ENCODE measurements at regions not wholly inside any gene's neighbourhood (a gene's known extent, or its start where the extent isn't known, plus 50 kb on each side); places are given as distances from the start of the nearest gene placed in this dataset.

DNA sequence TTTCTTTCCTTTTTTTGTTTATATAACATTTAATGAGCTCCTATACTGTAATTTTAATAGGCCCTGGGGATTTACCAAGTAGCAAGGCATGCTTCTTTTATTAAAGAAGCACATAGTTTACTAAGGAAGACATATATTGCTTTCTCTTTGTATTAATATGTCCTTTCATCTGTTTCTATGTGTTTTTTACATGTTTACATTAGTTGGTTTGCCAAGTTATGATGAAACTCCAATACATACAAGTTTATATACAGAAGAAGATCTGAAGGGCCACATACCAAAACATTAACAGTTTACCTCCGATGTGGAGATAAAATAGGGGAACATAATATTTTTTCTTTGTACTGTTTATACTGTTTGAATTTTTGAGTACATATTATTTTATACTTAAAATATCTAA, 100.9 kb downstream of the LACC1 start:
- no peaks in the 10 kb centered on the region for H3K9me3 ChIP-seq (ENCODE audit: control insufficient read depth in 2 of 2, insufficient read depth in 1 of 2, low read depth in 1 of 2, low read length in 1 of 2)
- no peak for FAIRE-seq
- H3K27me3 ChIP-seq (ENCODE audit: control insufficient read depth in 3 of 3, insufficient read depth in 3 of 3, low read length in 3 of 3): no peaks in the 10 kb centered on the region
- peaks cover 0 to 2% (median 0%) of the 10 kb centered on the region in 3 donors for H3K4me1 ChIP-seq (ENCODE audit: control insufficient read depth in 3 of 3, insufficient read depth in 2 of 3, low read depth in 1 of 3, low read length in 2 of 3)
- no peak overlapping the region for H3K27ac ChIP-seq (ENCODE audit: low read depth in 1 of 3, low read length in 2 of 3)
- DNase-seq: no peak
- H3K36me3 ChIP-seq (ENCODE audit: control insufficient read depth in 3 of 3, insufficient read depth in 2 of 3, low read depth in 1 of 3, low read length in 3 of 3): no peaks in the 10 kb centered on the region
- WGBS, 3 donors: 72 to 88% (median 84%) methylated on average over 1 of the region's 1 CpG
- H3K4me3 ChIP-seq (ENCODE audit: low read depth in 1 of 3, low read length in 3 of 3): no peak overlapping the region

DNA sequence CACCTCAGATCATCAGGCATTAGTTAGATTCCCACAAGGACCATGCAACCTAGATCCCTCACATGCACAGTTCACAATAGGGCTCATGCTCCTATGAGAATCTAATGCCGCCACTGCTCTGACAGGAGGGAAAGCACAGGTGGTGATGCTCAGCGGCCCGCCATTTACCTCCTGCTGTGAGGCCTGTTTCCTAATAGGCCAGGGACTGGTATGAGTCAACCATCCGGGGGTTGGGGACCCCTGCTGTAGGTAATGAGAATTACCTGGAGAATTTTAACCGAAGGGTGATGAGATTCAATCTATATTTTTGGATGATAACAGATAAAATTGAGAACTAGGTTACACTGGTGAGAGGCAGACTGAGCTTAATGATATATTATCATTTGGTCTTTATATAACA, 101.4 kb downstream of the LACC1 start:
- Histone ChIP-seq H3K36me3 (ENCODE audit: control insufficient read depth in 3 of 3, insufficient read depth in 2 of 3, low read depth in 1 of 3, low read length in 3 of 3) (no peaks in the 10 kb centered on the region), H3K4me1 (ENCODE audit: control insufficient read depth in 3 of 3, insufficient read depth in 2 of 3, low read depth in 1 of 3, low read length in 2 of 3) (peaks cover 2 to 5% (median 5%) of the 10 kb centered on the region in 3 donors), H3K4me3 (ENCODE audit: low read depth in 1 of 3, low read length in 3 of 3) (no peak overlapping the region), H3K27ac (ENCODE audit: low read depth in 1 of 3, low read length in 2 of 3) (no peak overlapping the region), H3K27me3 (ENCODE audit: control insufficient read depth in 3 of 3, insufficient read depth in 3 of 3, low read length in 3 of 3) (no peaks in the 10 kb centered on the region), H3K9me3 (ENCODE audit: control insufficient read depth in 2 of 2, insufficient read depth in 1 of 2, low read depth in 1 of 2, low read length in 1 of 2) (no peaks in the 10 kb centered on the region)
- no peak for DNase-seq
- FAIRE-seq: no peak
- 89 to 95% (median 93%) methylated on average over 5 of the region's 5 CpGs for WGBS, 3 donors

GRCh38 chr13:43981512-43982301, 102.0 kb downstream of the LACC1 start:
- no peak for FAIRE-seq
- no peaks in the 10 kb centered on the region for H3K9me3 ChIP-seq (ENCODE audit: control insufficient read depth in 2 of 2, insufficient read depth in 1 of 2, low read depth in 1 of 2, low read length in 1 of 2)
- H3K4me1 ChIP-seq (ENCODE audit: control insufficient read depth in 3 of 3, insufficient read depth in 2 of 3, low read depth in 1 of 3, low read length in 2 of 3): peaks cover 2 to 11% (median 6%) of the 10 kb centered on the region in 3 donors
- no peaks in the 10 kb centered on the region for H3K36me3 ChIP-seq (ENCODE audit: control insufficient read depth in 3 of 3, insufficient read depth in 2 of 3, low read depth in 1 of 3, low read length in 3 of 3)
- H3K27me3 ChIP-seq (ENCODE audit: control insufficient read depth in 3 of 3, insufficient read depth in 3 of 3, low read length in 3 of 3): no peaks in the 10 kb centered on the region
- DNase-seq: peak in 1 of 2 donors; percentile 57
- no peak overlapping the region for H3K27ac ChIP-seq (ENCODE audit: low read depth in 1 of 3, low read length in 2 of 3)
- 62 to 77% (median 64%) methylated on average over 3 of the region's 3 CpGs for WGBS, 3 donors
- H3K4me3 ChIP-seq (ENCODE audit: low read depth in 1 of 3, low read length in 3 of 3): no peak overlapping the region

- FAIRE-seq (no peak), DNase-seq (no peak)
- 75 to 92% (median 81%) methylated on average over 7 of the region's 7 CpGs for WGBS, 3 donors
- H3K27ac ChIP-seq (ENCODE audit: low read depth in 1 of 3, low read length in 2 of 3): no peak overlapping the region
- H3K27me3 ChIP-seq (ENCODE audit: control insufficient read depth in 3 of 3, insufficient read depth in 3 of 3, low read length in 3 of 3): no peaks in the 10 kb centered on the region
- H3K9me3 ChIP-seq (ENCODE audit: control insufficient read depth in 2 of 2, insufficient read depth in 1 of 2, low read depth in 1 of 2, low read length in 1 of 2): no peaks in the 10 kb centered on the region
- no peaks in the 10 kb centered on the region for H3K36me3 ChIP-seq (ENCODE audit: control insufficient read depth in 3 of 3, insufficient read depth in 2 of 3, low read depth in 1 of 3, low read length in 3 of 3)
- peaks cover 2 to 13% (median 6%) of the 10 kb centered on the region in 3 donors for H3K4me1 ChIP-seq (ENCODE audit: control insufficient read depth in 3 of 3, insufficient read depth in 2 of 3, low read depth in 1 of 3, low read length in 2 of 3)
- H3K4me3 ChIP-seq (ENCODE audit: low read depth in 1 of 3, low read length in 3 of 3): no peak overlapping the region
Measured at GRCh38 chr13:43983373-43983772, 103.7 kb downstream of the LACC1 start.

DNA sequence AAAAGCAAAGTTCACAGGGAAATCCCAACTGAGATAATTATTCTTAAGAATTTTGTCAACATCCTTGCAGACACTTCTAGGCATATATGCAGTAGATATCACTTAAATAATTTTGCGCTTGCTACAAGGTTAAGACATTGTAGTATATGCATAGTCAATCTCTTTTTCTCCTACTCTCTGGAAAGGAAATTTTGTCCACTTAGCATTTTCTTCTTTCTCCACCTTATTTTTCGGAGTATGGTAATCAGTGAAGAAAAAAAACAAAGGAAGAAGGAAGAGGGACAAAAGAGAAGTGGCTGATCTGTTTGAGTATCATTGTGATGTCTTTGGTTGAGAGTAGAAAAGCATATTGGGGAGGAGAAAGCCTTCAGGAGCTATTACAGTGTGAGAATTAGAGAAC, 104.6 kb downstream of the LACC1 start:
- no peaks in the 10 kb centered on the region for H3K36me3 ChIP-seq (ENCODE audit: control insufficient read depth in 3 of 3, insufficient read depth in 2 of 3, low read depth in 1 of 3, low read length in 3 of 3)
- H3K27me3 ChIP-seq (ENCODE audit: control insufficient read depth in 3 of 3, insufficient read depth in 3 of 3, low read length in 3 of 3): no peaks in the 10 kb centered on the region
- WGBS, 3 donors: 89 to 95% (median 90%) methylated on average over 2 of the region's 2 CpGs
- H3K27ac ChIP-seq (ENCODE audit: low read depth in 1 of 3, low read length in 2 of 3): no peak overlapping the region
- DNase-seq (no peak), FAIRE-seq (no peak)
- no peaks in the 10 kb centered on the region for H3K9me3 ChIP-seq (ENCODE audit: control insufficient read depth in 2 of 2, insufficient read depth in 1 of 2, low read depth in 1 of 2, low read length in 1 of 2)
- peaks cover 2 to 13% (median 6%) of the 10 kb centered on the region in 3 donors for H3K4me1 ChIP-seq (ENCODE audit: control insufficient read depth in 3 of 3, insufficient read depth in 2 of 3, low read depth in 1 of 3, low read length in 2 of 3)
- no peak overlapping the region for H3K4me3 ChIP-seq (ENCODE audit: low read depth in 1 of 3, low read length in 3 of 3)

- WGBS, 3 donors: 58 to 70% (median 68%) methylated on average over 5 of the region's 5 CpGs
Measured at GRCh38 chr13:43985422-43986072, 105.8 kb downstream of the LACC1 start.

DNA sequence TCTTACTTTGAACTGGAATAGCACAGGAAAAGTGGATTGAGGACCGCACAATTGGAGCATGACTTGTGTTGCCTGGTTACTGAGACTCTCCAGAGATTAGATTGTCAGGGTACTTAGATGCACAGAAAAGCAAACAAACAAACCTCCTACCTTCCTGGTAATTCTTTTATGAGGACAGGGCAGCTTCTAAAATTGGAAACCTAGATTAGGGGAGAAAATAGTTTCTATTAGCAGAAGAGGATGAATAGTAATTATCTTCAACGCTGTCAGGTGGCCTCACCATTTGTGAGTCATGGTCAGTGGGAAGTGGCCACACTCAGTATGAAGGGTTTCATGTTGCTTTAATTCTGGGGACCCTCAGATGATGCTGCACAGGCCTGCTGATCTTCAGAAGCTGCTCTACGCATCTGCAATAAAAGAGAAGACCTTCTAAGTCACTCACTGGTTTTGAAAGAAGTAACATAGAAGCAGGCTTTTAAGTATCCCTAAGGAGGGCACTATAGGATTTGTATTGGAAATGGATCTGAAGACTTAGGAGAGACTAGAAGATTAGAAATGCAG, 106.8 kb downstream of the LACC1 start:
- Histone ChIP-seq H3K4me1 (ENCODE audit: control insufficient read depth in 3 of 3, insufficient read depth in 2 of 3, low read depth in 1 of 3, low read length in 2 of 3) (peaks cover 2 to 13% (median 6%) of the 10 kb centered on the region in 3 donors), H3K36me3 (ENCODE audit: control insufficient read depth in 3 of 3, insufficient read depth in 2 of 3, low read depth in 1 of 3, low read length in 3 of 3) (no peaks in the 10 kb centered on the region), H3K9me3 (ENCODE audit: control insufficient read depth in 2 of 2, insufficient read depth in 1 of 2, low read depth in 1 of 2, low read length in 1 of 2) (no peaks in the 10 kb centered on the region), H3K27ac (ENCODE audit: low read depth in 1 of 3, low read length in 2 of 3) (peak overlapping the region in 1 of 3 donors; percentile 46), H3K4me3 (ENCODE audit: low read depth in 1 of 3, low read length in 3 of 3) (no peak overlapping the region), H3K27me3 (ENCODE audit: control insufficient read depth in 3 of 3, insufficient read depth in 3 of 3, low read length in 3 of 3) (no peaks in the 10 kb centered on the region)
- 33 to 63% (median 56%) methylated on average over 3 of the region's 3 CpGs for WGBS, 3 donors
- DNase-seq (no peak), FAIRE-seq (no peak)

More at GRCh38 chr13:43985422-43986072, 105.8 kb downstream of the LACC1 start:
- no peaks in the 10 kb centered on the region for H3K36me3 ChIP-seq (ENCODE audit: control insufficient read depth in 3 of 3, insufficient read depth in 2 of 3, low read depth in 1 of 3, low read length in 3 of 3)
- no peaks in the 10 kb centered on the region for H3K9me3 ChIP-seq (ENCODE audit: control insufficient read depth in 2 of 2, insufficient read depth in 1 of 2, low read depth in 1 of 2, low read length in 1 of 2)
- peaks cover 2 to 13% (median 6%) of the 10 kb centered on the region in 3 donors for H3K4me1 ChIP-seq (ENCODE audit: control insufficient read depth in 3 of 3, insufficient read depth in 2 of 3, low read depth in 1 of 3, low read length in 2 of 3)
- H3K27ac ChIP-seq (ENCODE audit: low read depth in 1 of 3, low read length in 2 of 3): peak overlapping the region in 1 of 3 donors; percentile 45
- DNase-seq: no peak
- no peak overlapping the region for H3K4me3 ChIP-seq (ENCODE audit: low read depth in 1 of 3, low read length in 3 of 3)
- FAIRE-seq: no peak
- no peaks in the 10 kb centered on the region for H3K27me3 ChIP-seq (ENCODE audit: control insufficient read depth in 3 of 3, insufficient read depth in 3 of 3, low read length in 3 of 3)

GRCh38 chr13:43988302-43988701, 108.6 kb downstream of the LACC1 start:
- H3K4me1 ChIP-seq (ENCODE audit: control insufficient read depth in 3 of 3, insufficient read depth in 2 of 3, low read depth in 1 of 3, low read length in 2 of 3): peaks cover 0 to 13% (median 6%) of the 10 kb centered on the region in 3 donors
- FAIRE-seq (no peak), DNase-seq (no peak)
- H3K4me3 ChIP-seq (ENCODE audit: low read depth in 1 of 3, low read length in 3 of 3): no peak overlapping the region
- H3K27ac ChIP-seq (ENCODE audit: low read depth in 1 of 3, low read length in 2 of 3): no peak overlapping the region
- no peaks in the 10 kb centered on the region for H3K27me3 ChIP-seq (ENCODE audit: control insufficient read depth in 3 of 3, insufficient read depth in 3 of 3, low read length in 3 of 3)
- H3K36me3 ChIP-seq (ENCODE audit: control insufficient read depth in 3 of 3, insufficient read depth in 2 of 3, low read depth in 1 of 3, low read length in 3 of 3): no peaks in the 10 kb centered on the region
- no peaks in the 10 kb centered on the region for H3K9me3 ChIP-seq (ENCODE audit: control insufficient read depth in 2 of 2, insufficient read depth in 1 of 2, low read depth in 1 of 2, low read length in 1 of 2)
- WGBS, 3 donors: 62 to 66% (median 62%) methylated on average over 1 of the region's 1 CpG
